ENCODE measurements at regions not wholly inside any gene's neighbourhood (a gene's known extent, or its start where the extent isn't known, plus 50 kb on each side); places are given as distances from the start of the nearest gene placed in this dataset.

- TF ChIP-seq SETDB1 (CRISPR knock-in tag; IDR thresholded peaks at IDR 0.05; ENCODE audit: borderline replicate concordance) (no peak), CHD4 (IDR thresholded peaks at IDR 0.05; ENCODE audit: borderline replicate concordance, low read length) (no peak), ERF (CRISPR knock-in tag; IDR thresholded peaks at IDR 0.05) (no peak), CTCF (CRISPR knock-in tag; IDR thresholded peaks at IDR 0.05) (no peak), NFE2L2 (IDR thresholded peaks at IDR 0.05; ENCODE audit: low read length) (no peak), ZNF317 (CRISPR knock-in tag; IDR thresholded peaks at IDR 0.05) (no peak), ZNF704 (CRISPR knock-in tag; IDR thresholded peaks at IDR 0.05; ENCODE audit: borderline replicate concordance) (no peak), HNRNPK (IDR thresholded peaks at IDR 0.05; ENCODE audit: low read depth, low read length, poor library complexity, severe bottlenecking) (no peak), EZH2 (conservative IDR thresholded peaks at IDR 0.05; ENCODE audit: low read depth, low read length) (no peak)
Observed at GRCh38 chr14:105876829-105877228, 350.4 kb downstream of the TMEM121 start.

All from HepG2 (cell line).